Lower leg skin (tissue), 3 donors: ENCODE measurements at regions not wholly inside any gene's neighbourhood (a gene's known extent, or its start where the extent isn't known, plus 50 kb on each side); places are given as distances from the start of the nearest gene placed in this dataset.

Experiments used
- POLR2A ChIP-seq, 2 donors: fragments of 450-650 bp; IDR thresholded peaks; one replicate each; pipeline ENCODE4 v1.6.1; 2016 to 2017; ENCODE audit warnings: antibody characterized with exemption in 2 of 2, mild to moderate bottlenecking in 1 of 2, moderate library complexity in 1 of 2
- TF ChIP-seq, protein P1 (sequence below), 3 donors: fragments of 450-650 bp; IDR thresholded peaks; one replicate each; pipeline ENCODE4 v1.5.1; 2016; ENCODE audit warnings: antibody characterized with exemption in 3 of 3, mild to moderate bottlenecking in 3 of 3, moderate library complexity in 2 of 3

DNA sequence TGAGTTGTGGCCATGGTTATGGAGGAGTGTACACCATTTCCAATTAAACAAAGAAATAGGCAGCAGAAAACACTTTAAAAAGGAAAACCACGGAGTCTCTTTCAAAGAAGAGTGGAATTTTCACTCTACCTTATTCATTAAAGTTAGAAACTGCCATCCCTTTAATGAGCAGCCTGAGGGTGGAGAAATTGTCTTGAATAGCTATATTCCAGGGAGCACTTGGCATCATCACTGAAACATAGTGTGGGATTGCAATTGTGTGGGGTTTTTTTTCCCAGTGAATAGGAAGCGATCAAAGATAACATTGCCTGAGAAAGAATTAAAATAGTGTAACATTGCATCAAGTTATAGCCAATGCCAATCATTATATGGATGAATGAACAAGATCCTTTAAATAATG lies 191.6 kb downstream of the TEX36 start:
- TF ChIP-seq, protein P1, sequence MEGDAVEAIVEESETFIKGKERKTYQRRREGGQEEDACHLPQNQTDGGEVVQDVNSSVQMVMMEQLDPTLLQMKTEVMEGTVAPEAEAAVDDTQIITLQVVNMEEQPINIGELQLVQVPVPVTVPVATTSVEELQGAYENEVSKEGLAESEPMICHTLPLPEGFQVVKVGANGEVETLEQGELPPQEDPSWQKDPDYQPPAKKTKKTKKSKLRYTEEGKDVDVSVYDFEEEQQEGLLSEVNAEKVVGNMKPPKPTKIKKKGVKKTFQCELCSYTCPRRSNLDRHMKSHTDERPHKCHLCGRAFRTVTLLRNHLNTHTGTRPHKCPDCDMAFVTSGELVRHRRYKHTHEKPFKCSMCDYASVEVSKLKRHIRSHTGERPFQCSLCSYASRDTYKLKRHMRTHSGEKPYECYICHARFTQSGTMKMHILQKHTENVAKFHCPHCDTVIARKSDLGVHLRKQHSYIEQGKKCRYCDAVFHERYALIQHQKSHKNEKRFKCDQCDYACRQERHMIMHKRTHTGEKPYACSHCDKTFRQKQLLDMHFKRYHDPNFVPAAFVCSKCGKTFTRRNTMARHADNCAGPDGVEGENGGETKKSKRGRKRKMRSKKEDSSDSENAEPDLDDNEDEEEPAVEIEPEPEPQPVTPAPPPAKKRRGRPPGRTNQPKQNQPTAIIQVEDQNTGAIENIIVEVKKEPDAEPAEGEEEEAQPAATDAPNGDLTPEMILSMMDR (IDR thresholded peaks at IDR 0.05): no peak
- TF ChIP-seq POLR2A (IDR thresholded peaks at IDR 0.05): no peak
